MM.1S (cell line): ENCODE measurements at regions not wholly inside any gene's neighbourhood (a gene's known extent, or its start where the extent isn't known, plus 50 kb on each side); places are given as distances from the start of the nearest gene placed in this dataset.

Source experiments
- DNase-seq: peaks from one replicate; pipeline ENCODE4 v3.0.0-alpha.2; 2015
- H2AFZ ChIP-seq: fragments of 300-600 bp; sonication (generic); 2 replicates; pipeline ENCODE4 v1.6.0; 2016; ENCODE audit warnings: antibody characterized with exemption, low read length
- H3F3A ChIP-seq: fragments of 300-600 bp; sonication (generic); 2 replicates; pipeline ENCODE4 v1.6.1; 2016; ENCODE audit warnings: mild to moderate bottlenecking, antibody characterized with exemption, low read length, moderate library complexity, mixed read lengths; ENCODE audit not compliant: insufficient read depth
- H3K27ac ChIP-seq: fragments of 300-600 bp; sonication (generic); 2 replicates; pipeline ENCODE4 v1.5.1; 2016; ENCODE audit warnings: mild to moderate bottlenecking, low read length
- H3K27me3 ChIP-seq: fragments of 300-600 bp; sonication (generic); replicated peaks from 2 replicates; pipeline ENCODE4 v1.6.0; 2016; ENCODE audit warnings: low read length; ENCODE audit not compliant: insufficient read depth
- H3K36me3 ChIP-seq: fragments of 300-600 bp; sonication (generic); replicated peaks from 2 replicates; pipeline ENCODE4 v1.6.1; 2016; ENCODE audit warnings: mild to moderate bottlenecking, low read length, mixed read lengths; ENCODE audit not compliant: insufficient read depth
- H3K4me1 ChIP-seq: fragments of 300-600 bp; sonication (generic); 2 replicates; pipeline ENCODE4 v1.6.1; 2016; ENCODE audit warnings: low read length, mixed read lengths
- H3K4me2 ChIP-seq: fragments of 300-600 bp; sonication (generic); 2 replicates; pipeline ENCODE4 v1.6.0; 2016; ENCODE audit warnings: low read depth, low read length
- H3K4me3 ChIP-seq: fragments of 300-600 bp; sonication (generic); 2 replicates; pipeline ENCODE4 v1.5.1; 2016; ENCODE audit warnings: low read length, mixed read lengths
- H3K79me2 ChIP-seq: fragments of 300-600 bp; sonication (generic); 2 replicates; pipeline ENCODE4 v1.6.1; 2016; ENCODE audit warnings: mixed run types, low read length, mixed read lengths
- H3K9ac ChIP-seq: fragments of 300-600 bp; sonication (generic); 2 replicates; pipeline ENCODE4 v1.6.1; 2016; ENCODE audit warnings: low read length, mixed read lengths
- H3K9me2 ChIP-seq: fragments of 300-600 bp; sonication (generic); replicated peaks from 2 replicates; pipeline ENCODE4 v1.6.1; 2016; ENCODE audit warnings: mild to moderate bottlenecking, low read length, mixed read lengths; ENCODE audit not compliant: insufficient read depth
- H3K9me3 ChIP-seq: fragments of 300-600 bp; sonication (generic); replicated peaks from 2 replicates; pipeline ENCODE4 v1.6.1; 2016; ENCODE audit warnings: mild to moderate bottlenecking, low read length, mixed read lengths; ENCODE audit not compliant: insufficient read depth
- H4K20me1 ChIP-seq: fragments of 300-600 bp; sonication (generic); 2 replicates; pipeline ENCODE4 v1.6.1; 2016; ENCODE audit warnings: mild to moderate bottlenecking, low read length, moderate library complexity, mixed read lengths; ENCODE audit not compliant: insufficient read depth
- CTCF ChIP-seq: fragments of 300-600 bp; sonication (generic); IDR thresholded peaks from 2 replicates; pipeline ENCODE4 v1.5.1; 2016; ENCODE audit warnings: antibody characterized with exemption, low read length, mixed read lengths
- EZH2 ChIP-seq: fragments of 300-600 bp; sonication (generic); optimal IDR thresholded peaks from 2 replicates; pipeline ENCODE3; 2017; ENCODE audit warnings: low read depth, mild to moderate bottlenecking, antibody characterized with exemption, low read length, mixed read lengths
- EZH2phosphoT487 ChIP-seq: fragments of 300-600 bp; sonication (generic); IDR thresholded peaks from 2 replicates; pipeline ENCODE4 v1.6.1; 2018; ENCODE audit warnings: antibody characterized with exemption, low read length

- H3K79me2 ChIP-seq = no peaks in the 10 kb centered on the region
- H3K9ac ChIP-seq = no peak overlapping the region
- no peaks in the 10 kb centered on the region for H3F3A ChIP-seq
- H3K4me3 ChIP-seq = no peak overlapping the region
- H3K27me3 ChIP-seq = no peaks in the 10 kb centered on the region
- no peaks in the 10 kb centered on the region for H4K20me1 ChIP-seq
- no peak for TF ChIP-seq EZH2phosphoT487
- no peak for TF ChIP-seq EZH2
- no peak for TF ChIP-seq CTCF
- no peak overlapping the region for H3K4me2 ChIP-seq
- no peaks in the 10 kb centered on the region for H3K36me3 ChIP-seq
- H3K27ac ChIP-seq = no peak overlapping the region
- H2AFZ ChIP-seq = no peak overlapping the region
- no peaks in the 10 kb centered on the region for H3K4me1 ChIP-seq
- H3K9me3 ChIP-seq = no peaks in the 10 kb centered on the region
- H3K9me2 ChIP-seq = no peaks in the 10 kb centered on the region
- no peak for DNase-seq
These were observed 357.9 kb upstream of the TMEM132C start for GRCh38 chr12:127909041-127909440.

- Histone ChIP-seq H3K9ac (no peak overlapping the region), H2AFZ (no peak overlapping the region), H3K9me2 (no peaks in the 10 kb centered on the region), H3K9me3 (no peaks in the 10 kb centered on the region), H3K27ac (no peak overlapping the region), H3K36me3 (no peaks in the 10 kb centered on the region), H3K27me3 (no peaks in the 10 kb centered on the region), H3F3A (no peaks in the 10 kb centered on the region), H3K4me3 (no peak overlapping the region), H3K79me2 (no peaks in the 10 kb centered on the region), H3K4me1 (no peaks in the 10 kb centered on the region), H3K4me2 (no peak overlapping the region), H4K20me1 (no peaks in the 10 kb centered on the region)
- TF ChIP-seq CTCF = no peak
- no peak for TF ChIP-seq EZH2
- no peak for TF ChIP-seq EZH2phosphoT487
- DNase-seq = no peak
These were observed 355.7 kb upstream of the TMEM132C start for GRCh38 chr12:127911291-127911690.

GRCh38 chr12:127912035-127912665 lies 354.8 kb upstream of the TMEM132C start:
- TF ChIP-seq EZH2phosphoT487 (no peak), CTCF (no peak), EZH2 (no peak)
- Histone ChIP-seq H3K9me2 (no peaks in the 10 kb centered on the region), H3K4me1 (no peaks in the 10 kb centered on the region), H4K20me1 (no peaks in the 10 kb centered on the region), H3K4me2 (no peak overlapping the region), H3K27me3 (no peaks in the 10 kb centered on the region), H3F3A (no peaks in the 10 kb centered on the region), H3K27ac (no peak overlapping the region), H3K4me3 (no peak overlapping the region), H3K36me3 (no peaks in the 10 kb centered on the region), H3K79me2 (no peaks in the 10 kb centered on the region), H3K9ac (no peak overlapping the region), H2AFZ (no peak overlapping the region), H3K9me3 (no peaks in the 10 kb centered on the region)
- DNase-seq = no peak
